ENCODE measurements at regions not wholly inside any gene's neighbourhood (a gene's known extent, or its start where the extent isn't known, plus 50 kb on each side); places are given as distances from the start of the nearest gene placed in this dataset.

- DNase-seq, result no peak
Measured at GRCh38 chr9:108392877-108393276, 462.9 kb downstream of the ACTL7B start.

- no peak for DNase-seq
Measured at GRCh38 chr9:108389056-108389455, 466.7 kb downstream of the ACTL7B start.

- DNase-seq, result no peak
Measured at GRCh38 chr9:108386859-108387384, 468.9 kb downstream of the ACTL7B start.

- no peak for DNase-seq
Measured at GRCh38 chr9:108386032-108386431, 469.8 kb downstream of the ACTL7B start.

GRCh38 chr9:108383796-108384195 lies 472.0 kb downstream of the ACTL7B start:
- no peak for DNase-seq

- no peak for DNase-seq
Measured at GRCh38 chr9:108382310-108382709, 473.5 kb downstream of the ACTL7B start.

- no peak for DNase-seq
Measured at GRCh38 chr9:108377881-108378280, 477.9 kb downstream of the ACTL7B start.

- no peak for DNase-seq
Measured at GRCh38 chr9:108377382-108377781, 478.4 kb downstream of the ACTL7B start.

GRCh38 chr9:108376140-108376539 lies 479.6 kb downstream of the ACTL7B start:
- no peak for DNase-seq

GRCh38 chr9:108374626-108375025 lies 481.2 kb downstream of the ACTL7B start:
- DNase-seq, result no peak

GRCh38 chr9:108367188-108367587 lies 488.6 kb downstream of the ACTL7B start:
- no peak for DNase-seq

- no peak for DNase-seq
Measured at GRCh38 chr9:108363311-108363710, 492.5 kb downstream of the ACTL7B start.

- DNase-seq, result no peak
Measured at GRCh38 chr9:108360304-108360703, 495.5 kb downstream of the ACTL7B start.

GRCh38 chr9:108356806-108357205 lies 499.0 kb downstream of the ACTL7B start:
- DNase-seq, result no peak

GRCh38 chr9:108351571-108351970 lies 504.2 kb downstream of the ACTL7B start:
- DNase-seq, result no peak

- no peak for DNase-seq
Measured at GRCh38 chr9:108347463-108348188, 508.2 kb downstream of the ACTL7B start.

GRCh38 chr9:108345826-108346225 lies 510.0 kb downstream of the ACTL7B start:
- DNase-seq, result no peak

- DNase-seq, result no peak
Measured at GRCh38 chr9:108339251-108339650, 516.5 kb downstream of the ACTL7B start.

GRCh38 chr9:108336575-108336974 lies 519.2 kb downstream of the ACTL7B start:
- DNase-seq, result no peak

- DNase-seq, result no peak
Measured at GRCh38 chr9:108333530-108333983, 522.2 kb downstream of the ACTL7B start.

- no peak for DNase-seq
Measured at GRCh38 chr9:108331596-108331995, 524.2 kb downstream of the ACTL7B start.

GRCh38 chr9:108325406-108325805 lies 530.4 kb downstream of the ACTL7B start:
- DNase-seq, result no peak

- DNase-seq, result no peak
Measured at GRCh38 chr9:108323615-108324014, 532.2 kb downstream of the ACTL7B start.

- no peak for DNase-seq
Measured at GRCh38 chr9:108322326-108323098, 533.3 kb downstream of the ACTL7B start.
